HL-60 (cell line): ENCODE measurements at regions not wholly inside any gene's neighbourhood (a gene's known extent, or its start where the extent isn't known, plus 50 kb on each side); places are given as distances from the start of the nearest gene placed in this dataset.

Experiments
- TF ChIP-seq, protein P1 (sequence below): IDR thresholded peaks from one replicate; pipeline ENCODE4 v1.5.1; 2011; ENCODE audit warnings: low read length, control low read depth, inconsistent platforms; ENCODE audit not compliant: insufficient read depth
- TF ChIP-seq, protein P2 (sequence below): IDR thresholded peaks from 2 replicates; pipeline ENCODE4 v1.6.1; 2012; ENCODE audit warnings: low read depth; ENCODE audit not compliant: insufficient replicate concordance

GRCh38 chr7:49424109-49424508 lies 349.3 kb upstream of the VWC2 start:
- TF ChIP-seq, protein P1, sequence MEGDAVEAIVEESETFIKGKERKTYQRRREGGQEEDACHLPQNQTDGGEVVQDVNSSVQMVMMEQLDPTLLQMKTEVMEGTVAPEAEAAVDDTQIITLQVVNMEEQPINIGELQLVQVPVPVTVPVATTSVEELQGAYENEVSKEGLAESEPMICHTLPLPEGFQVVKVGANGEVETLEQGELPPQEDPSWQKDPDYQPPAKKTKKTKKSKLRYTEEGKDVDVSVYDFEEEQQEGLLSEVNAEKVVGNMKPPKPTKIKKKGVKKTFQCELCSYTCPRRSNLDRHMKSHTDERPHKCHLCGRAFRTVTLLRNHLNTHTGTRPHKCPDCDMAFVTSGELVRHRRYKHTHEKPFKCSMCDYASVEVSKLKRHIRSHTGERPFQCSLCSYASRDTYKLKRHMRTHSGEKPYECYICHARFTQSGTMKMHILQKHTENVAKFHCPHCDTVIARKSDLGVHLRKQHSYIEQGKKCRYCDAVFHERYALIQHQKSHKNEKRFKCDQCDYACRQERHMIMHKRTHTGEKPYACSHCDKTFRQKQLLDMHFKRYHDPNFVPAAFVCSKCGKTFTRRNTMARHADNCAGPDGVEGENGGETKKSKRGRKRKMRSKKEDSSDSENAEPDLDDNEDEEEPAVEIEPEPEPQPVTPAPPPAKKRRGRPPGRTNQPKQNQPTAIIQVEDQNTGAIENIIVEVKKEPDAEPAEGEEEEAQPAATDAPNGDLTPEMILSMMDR = no peak
- TF ChIP-seq, protein P2, sequence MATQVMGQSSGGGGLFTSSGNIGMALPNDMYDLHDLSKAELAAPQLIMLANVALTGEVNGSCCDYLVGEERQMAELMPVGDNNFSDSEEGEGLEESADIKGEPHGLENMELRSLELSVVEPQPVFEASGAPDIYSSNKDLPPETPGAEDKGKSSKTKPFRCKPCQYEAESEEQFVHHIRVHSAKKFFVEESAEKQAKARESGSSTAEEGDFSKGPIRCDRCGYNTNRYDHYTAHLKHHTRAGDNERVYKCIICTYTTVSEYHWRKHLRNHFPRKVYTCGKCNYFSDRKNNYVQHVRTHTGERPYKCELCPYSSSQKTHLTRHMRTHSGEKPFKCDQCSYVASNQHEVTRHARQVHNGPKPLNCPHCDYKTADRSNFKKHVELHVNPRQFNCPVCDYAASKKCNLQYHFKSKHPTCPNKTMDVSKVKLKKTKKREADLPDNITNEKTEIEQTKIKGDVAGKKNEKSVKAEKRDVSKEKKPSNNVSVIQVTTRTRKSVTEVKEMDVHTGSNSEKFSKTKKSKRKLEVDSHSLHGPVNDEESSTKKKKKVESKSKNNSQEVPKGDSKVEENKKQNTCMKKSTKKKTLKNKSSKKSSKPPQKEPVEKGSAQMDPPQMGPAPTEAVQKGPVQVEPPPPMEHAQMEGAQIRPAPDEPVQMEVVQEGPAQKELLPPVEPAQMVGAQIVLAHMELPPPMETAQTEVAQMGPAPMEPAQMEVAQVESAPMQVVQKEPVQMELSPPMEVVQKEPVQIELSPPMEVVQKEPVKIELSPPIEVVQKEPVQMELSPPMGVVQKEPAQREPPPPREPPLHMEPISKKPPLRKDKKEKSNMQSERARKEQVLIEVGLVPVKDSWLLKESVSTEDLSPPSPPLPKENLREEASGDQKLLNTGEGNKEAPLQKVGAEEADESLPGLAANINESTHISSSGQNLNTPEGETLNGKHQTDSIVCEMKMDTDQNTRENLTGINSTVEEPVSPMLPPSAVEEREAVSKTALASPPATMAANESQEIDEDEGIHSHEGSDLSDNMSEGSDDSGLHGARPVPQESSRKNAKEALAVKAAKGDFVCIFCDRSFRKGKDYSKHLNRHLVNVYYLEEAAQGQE = no peak
